ENCODE measurements at regions not wholly inside any gene's neighbourhood (a gene's known extent, or its start where the extent isn't known, plus 50 kb on each side); places are given as distances from the start of the nearest gene placed in this dataset.

- TF ChIP-seq POLR2A (IDR thresholded peaks at IDR 0.05) (no peak), CTCF (IDR thresholded peaks at IDR 0.05) (no peak)
Observed at GRCh38 chr3:13205567-13206143, 132.4 kb upstream of the IQSEC1 start.

Data from ovary (tissue), 3 donors.